ENCODE measurements at regions not wholly inside any gene's neighbourhood (a gene's known extent, or its start where the extent isn't known, plus 50 kb on each side); places are given as distances from the start of the nearest gene placed in this dataset.

GRCh38 chr12:89801284-89801683 lies 92.6 kb upstream of the ATP2B1 start:
- H3K9me3 Mint-ChIP-seq: no peaks in the 10 kb centered on the region
- H3K27ac Mint-ChIP-seq (ENCODE audit: low read depth): no peak overlapping the region
- ATAC-seq (replicated peaks; ENCODE audit: extremely low read depth, poor library complexity, severe bottlenecking) (no peak), DNase-seq (ENCODE audit: low spot score in 2 of 2) (no peak)
- H3K27me3 Mint-ChIP-seq: no peaks in the 10 kb centered on the region
- H3K36me3 Mint-ChIP-seq (ENCODE audit: insufficient read depth): no peaks in the 10 kb centered on the region
- H3K4me3 Mint-ChIP-seq: no peak overlapping the region
- no peaks in the 10 kb centered on the region for H3K4me1 Mint-ChIP-seq

- no peak for ATAC-seq (replicated peaks; ENCODE audit: extremely low read depth, poor library complexity, severe bottlenecking)
- Mint-ChIP-seq H3K4me3 (no peak overlapping the region), H3K27ac (ENCODE audit: low read depth) (no peak overlapping the region), H3K27me3 (no peaks in the 10 kb centered on the region), H3K4me1 (no peaks in the 10 kb centered on the region), H3K9me3 (no peaks in the 10 kb centered on the region), H3K36me3 (ENCODE audit: insufficient read depth) (no peaks in the 10 kb centered on the region)
- no peak for DNase-seq (ENCODE audit: low spot score in 2 of 2)
These were observed 91.8 kb upstream of the ATP2B1 start for GRCh38 chr12:89800435-89800834.

DNA sequence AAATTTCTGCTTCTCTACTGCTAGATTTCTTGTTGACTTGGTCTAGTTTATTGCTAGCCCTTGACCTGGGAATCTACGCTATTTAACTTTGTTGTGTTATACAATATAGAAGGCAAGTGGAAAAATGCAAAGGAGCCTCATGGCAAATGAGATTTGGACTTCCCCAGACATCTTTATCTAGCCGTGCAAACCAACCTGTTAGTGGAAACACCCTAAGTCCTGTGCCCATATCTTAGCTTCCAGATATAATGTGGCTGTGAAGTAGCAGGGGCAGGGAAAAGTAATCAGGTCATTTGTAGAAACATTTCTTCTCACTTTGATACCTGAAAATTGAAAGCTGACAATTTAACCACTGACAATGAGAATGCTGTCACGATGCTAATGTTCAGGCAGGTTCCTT lies 90.7 kb upstream of the ATP2B1 start:
- no peaks in the 10 kb centered on the region for H3K4me1 Mint-ChIP-seq
- no peak overlapping the region for H3K27ac Mint-ChIP-seq (ENCODE audit: low read depth)
- ATAC-seq (replicated peaks; ENCODE audit: extremely low read depth, poor library complexity, severe bottlenecking) (no peak), DNase-seq (ENCODE audit: low spot score in 2 of 2) (no peak)
- no peaks in the 10 kb centered on the region for H3K36me3 Mint-ChIP-seq (ENCODE audit: insufficient read depth)
- H3K9me3 Mint-ChIP-seq: no peaks in the 10 kb centered on the region
- H3K27me3 Mint-ChIP-seq: no peaks in the 10 kb centered on the region
- no peak overlapping the region for H3K4me3 Mint-ChIP-seq

- Mint-ChIP-seq H3K4me1 (no peaks in the 10 kb centered on the region), H3K4me3 (no peak overlapping the region), H3K9me3 (no peaks in the 10 kb centered on the region), H3K27me3 (no peaks in the 10 kb centered on the region), H3K36me3 (ENCODE audit: insufficient read depth) (no peaks in the 10 kb centered on the region), H3K27ac (ENCODE audit: low read depth) (no peak overlapping the region)
- DNase-seq (ENCODE audit: low spot score in 2 of 2) (no peak), ATAC-seq (replicated peaks; ENCODE audit: extremely low read depth, poor library complexity, severe bottlenecking) (no peak)
These were observed 88.8 kb upstream of the ATP2B1 start for GRCh38 chr12:89797436-89797835.

- no peak overlapping the region for H3K27ac Mint-ChIP-seq (ENCODE audit: low read depth)
- H3K36me3 Mint-ChIP-seq (ENCODE audit: insufficient read depth): no peaks in the 10 kb centered on the region
- no peak for ATAC-seq (replicated peaks; ENCODE audit: extremely low read depth, poor library complexity, severe bottlenecking)
These were observed 88.3 kb upstream of the ATP2B1 start for GRCh38 chr12:89796798-89797382.

GRCh38 chr12:89793946-89794345 lies 85.3 kb upstream of the ATP2B1 start:
- Mint-ChIP-seq H3K36me3 (ENCODE audit: insufficient read depth) (no peaks in the 10 kb centered on the region), H3K27ac (ENCODE audit: low read depth) (no peak overlapping the region), H3K4me3 (no peak overlapping the region), H3K9me3 (no peaks in the 10 kb centered on the region), H3K4me1 (no peaks in the 10 kb centered on the region), H3K27me3 (no peaks in the 10 kb centered on the region)
- ATAC-seq (replicated peaks; ENCODE audit: extremely low read depth, poor library complexity, severe bottlenecking): no peak
- DNase-seq (ENCODE audit: low spot score in 2 of 2): no peak

More at GRCh38 chr12:89796798-89797382, 88.3 kb upstream of the ATP2B1 start:
- DNase-seq (ENCODE audit: low spot score in 2 of 2): no peak
- no peak overlapping the region for H3K4me3 Mint-ChIP-seq
- no peaks in the 10 kb centered on the region for H3K9me3 Mint-ChIP-seq
- H3K4me1 Mint-ChIP-seq: no peaks in the 10 kb centered on the region
- H3K27me3 Mint-ChIP-seq: no peaks in the 10 kb centered on the region

DNA sequence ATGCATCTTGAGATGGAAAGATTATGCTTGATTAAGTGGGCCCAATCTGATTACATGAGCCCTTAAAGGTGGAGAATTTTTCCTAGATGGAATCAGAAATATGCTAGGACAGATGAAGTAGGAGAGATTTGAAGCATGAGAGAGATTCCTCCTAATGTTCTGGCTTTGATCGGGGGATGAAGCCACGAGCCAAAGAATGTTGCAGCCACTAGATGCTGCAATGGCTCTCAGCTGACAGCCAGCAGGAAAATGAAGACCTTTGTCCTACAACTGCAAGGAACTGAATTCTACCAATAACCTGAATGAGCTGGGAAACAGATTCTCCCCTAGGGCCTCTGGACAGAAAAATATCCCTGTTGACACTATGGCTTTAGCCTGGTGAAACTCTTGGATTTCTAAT lies 82.6 kb upstream of the ATP2B1 start:
- H3K9me3 Mint-ChIP-seq: peaks cover 9% of the 10 kb centered on the region
- DNase-seq (ENCODE audit: low spot score in 2 of 2) (no peak), ATAC-seq (replicated peaks; ENCODE audit: extremely low read depth, poor library complexity, severe bottlenecking) (no peak)
- H3K36me3 Mint-ChIP-seq (ENCODE audit: insufficient read depth): no peaks in the 10 kb centered on the region
- no peaks in the 10 kb centered on the region for H3K4me1 Mint-ChIP-seq
- H3K27me3 Mint-ChIP-seq: no peaks in the 10 kb centered on the region
- H3K27ac Mint-ChIP-seq (ENCODE audit: low read depth): no peak overlapping the region
- H3K4me3 Mint-ChIP-seq: no peak overlapping the region

DNA sequence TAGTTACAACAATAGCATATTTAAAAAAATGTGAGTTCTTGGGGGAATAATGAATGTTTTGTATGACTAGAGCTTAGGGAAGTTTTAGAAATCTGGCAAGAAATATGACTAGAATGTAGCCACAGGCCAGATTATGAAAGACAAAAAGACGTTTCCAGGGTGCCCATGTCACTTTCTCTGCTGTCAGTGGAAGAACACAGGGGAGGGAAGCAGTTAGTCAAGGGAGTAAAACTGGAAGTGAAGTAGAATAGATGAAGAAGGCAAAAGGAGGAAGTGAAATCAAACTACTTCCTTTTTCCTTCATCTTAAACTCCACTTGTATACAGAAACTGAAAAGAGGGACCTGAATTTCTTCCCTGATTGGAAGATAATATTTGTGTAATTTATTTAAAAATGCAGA lies 81.2 kb upstream of the ATP2B1 start:
- Mint-ChIP-seq H3K4me1 (no peaks in the 10 kb centered on the region), H3K9me3 (peaks cover 9% of the 10 kb centered on the region), H3K4me3 (no peak overlapping the region), H3K36me3 (ENCODE audit: insufficient read depth) (no peaks in the 10 kb centered on the region), H3K27ac (ENCODE audit: low read depth) (no peak overlapping the region), H3K27me3 (no peaks in the 10 kb centered on the region)
- DNase-seq (ENCODE audit: low spot score in 2 of 2) (no peak), ATAC-seq (replicated peaks; ENCODE audit: extremely low read depth, poor library complexity, severe bottlenecking) (no peak)

DNA sequence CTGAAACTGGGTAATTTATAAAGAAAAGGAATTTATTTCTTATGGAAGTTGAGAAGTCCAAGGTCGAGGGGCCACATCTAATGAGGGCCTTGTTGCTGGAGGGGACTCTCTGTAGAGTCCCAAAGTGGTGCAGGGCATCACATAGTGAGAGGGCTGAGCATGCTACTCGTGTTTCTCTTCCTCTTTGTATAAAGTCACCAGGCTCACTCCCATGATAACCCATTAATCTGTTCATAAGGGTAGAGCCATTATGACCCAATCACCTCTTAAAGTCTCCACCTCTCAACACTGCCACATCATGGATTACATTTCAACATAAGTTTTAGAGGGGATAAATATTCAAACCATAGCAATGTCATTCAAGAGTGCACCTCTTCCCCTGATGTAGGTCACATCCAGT lies 79.1 kb upstream of the ATP2B1 start:
- ATAC-seq (replicated peaks; ENCODE audit: extremely low read depth, poor library complexity, severe bottlenecking): no peak
- Mint-ChIP-seq H3K27me3 (no peaks in the 10 kb centered on the region), H3K4me3 (no peak overlapping the region), H3K27ac (ENCODE audit: low read depth) (no peak overlapping the region), H3K4me1 (no peaks in the 10 kb centered on the region), H3K36me3 (ENCODE audit: insufficient read depth) (no peaks in the 10 kb centered on the region), H3K9me3 (peaks cover 9% of the 10 kb centered on the region)
- no peak for DNase-seq (ENCODE audit: low spot score in 2 of 2)

- no peaks in the 10 kb centered on the region for H3K27me3 Mint-ChIP-seq
- H3K36me3 Mint-ChIP-seq (ENCODE audit: insufficient read depth): no peaks in the 10 kb centered on the region
- no peak overlapping the region for H3K27ac Mint-ChIP-seq (ENCODE audit: low read depth)
- DNase-seq (ENCODE audit: low spot score in 2 of 2) (no peak), ATAC-seq (replicated peaks; ENCODE audit: extremely low read depth, poor library complexity, severe bottlenecking) (no peak)
- H3K4me1 Mint-ChIP-seq: no peaks in the 10 kb centered on the region
- no peak overlapping the region for H3K4me3 Mint-ChIP-seq
- H3K9me3 Mint-ChIP-seq: peaks cover 9% of the 10 kb centered on the region
These were observed 77.7 kb upstream of the ATP2B1 start for GRCh38 chr12:89786177-89786810.

DNA sequence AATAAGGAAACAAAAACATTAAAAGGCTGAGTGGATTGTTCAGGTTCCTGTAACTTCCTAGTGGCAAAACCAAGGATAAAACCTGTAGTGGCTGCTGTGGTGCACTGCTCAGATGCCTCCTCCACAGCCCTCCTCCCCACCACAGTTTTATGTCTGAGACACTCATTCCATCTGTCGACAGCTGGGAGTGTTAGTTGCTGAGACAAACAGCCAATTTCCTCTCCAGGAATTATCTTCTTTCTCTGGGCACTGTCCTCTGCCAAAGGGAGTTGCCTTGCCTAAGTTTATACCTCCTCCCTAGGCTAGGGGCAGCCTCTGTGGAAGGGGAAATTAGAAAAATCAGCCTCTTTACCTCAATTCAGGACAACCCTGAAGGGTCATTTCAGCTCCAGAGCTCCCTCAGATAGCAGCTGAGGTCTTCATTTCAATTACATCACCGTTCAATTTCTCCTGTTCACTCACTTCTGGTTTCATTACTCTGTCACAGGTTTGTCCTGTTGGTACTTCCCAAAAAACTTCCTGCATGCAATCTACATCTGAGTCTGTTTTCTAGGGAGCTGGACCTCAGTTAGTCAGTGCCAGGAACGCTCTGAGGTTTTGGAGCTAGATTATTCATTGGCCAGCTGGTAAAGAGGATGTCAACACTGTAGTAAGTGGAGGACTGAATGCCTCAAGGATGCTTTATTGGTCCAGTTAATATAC lies 74.9 kb upstream of the ATP2B1 start:
- ATAC-seq (replicated peaks; ENCODE audit: extremely low read depth, poor library complexity, severe bottlenecking) (no peak), DNase-seq (ENCODE audit: low spot score in 2 of 2) (no peak)
- Mint-ChIP-seq H3K4me1 (no peaks in the 10 kb centered on the region), H3K9me3 (peaks cover 9% of the 10 kb centered on the region), H3K36me3 (ENCODE audit: insufficient read depth) (no peaks in the 10 kb centered on the region), H3K27me3 (no peaks in the 10 kb centered on the region), H3K4me3 (no peak overlapping the region), H3K27ac (ENCODE audit: low read depth) (no peak overlapping the region)

GRCh38 chr12:89782807-89783206 lies 74.2 kb upstream of the ATP2B1 start:
- H3K4me1 Mint-ChIP-seq: no peaks in the 10 kb centered on the region
- H3K27me3 Mint-ChIP-seq: no peaks in the 10 kb centered on the region
- H3K27ac Mint-ChIP-seq (ENCODE audit: low read depth): no peak overlapping the region
- no peak for DNase-seq (ENCODE audit: low spot score in 2 of 2)
- H3K9me3 Mint-ChIP-seq: peaks cover 12% of the 10 kb centered on the region
- ATAC-seq (replicated peaks; ENCODE audit: extremely low read depth, poor library complexity, severe bottlenecking): no peak
- no peaks in the 10 kb centered on the region for H3K36me3 Mint-ChIP-seq (ENCODE audit: insufficient read depth)
- no peak overlapping the region for H3K4me3 Mint-ChIP-seq

GRCh38 chr12:89781946-89782550 lies 73.4 kb upstream of the ATP2B1 start:
- Mint-ChIP-seq H3K9me3 (peaks cover 12% of the 10 kb centered on the region), H3K36me3 (ENCODE audit: insufficient read depth) (no peaks in the 10 kb centered on the region), H3K4me3 (no peak overlapping the region), H3K4me1 (no peaks in the 10 kb centered on the region), H3K27me3 (no peaks in the 10 kb centered on the region), H3K27ac (ENCODE audit: low read depth) (no peak overlapping the region)
- no peak for ATAC-seq (replicated peaks; ENCODE audit: extremely low read depth, poor library complexity, severe bottlenecking)
- DNase-seq (ENCODE audit: low spot score in 2 of 2): no peak

All from central memory CD8-positive, alpha-beta T cell (primary cell).